T-helper 9 cell (primary cell): ENCODE measurements at regions not wholly inside any gene's neighbourhood (a gene's known extent, or its start where the extent isn't known, plus 50 kb on each side); places are given as distances from the start of the nearest gene placed in this dataset.
"Not testable (repeated sequence)": the region's sequence is repeated elsewhere in the genome, so short reads cannot be mapped to it uniquely, and the experiment has no call there.

Source experiments
- DNase-seq: peaks from one replicate; pipeline ENCODE4 v3.0.0-alpha.2; 2020

GRCh38 chr1:221989741-221990140, 247.9 kb upstream of the DUSP10 start:
- DNase-seq: no peak

- DNase-seq: no peak
Observed at GRCh38 chr1:221988829-221989228, 246.9 kb upstream of the DUSP10 start.

GRCh38 chr1:221987860-221988520, 246.1 kb upstream of the DUSP10 start:
- no peak for DNase-seq

GRCh38 chr1:221983444-221983843, 241.6 kb upstream of the DUSP10 start:
- no peak for DNase-seq

GRCh38 chr1:221981461-221981860, 239.6 kb upstream of the DUSP10 start:
- no peak for DNase-seq

GRCh38 chr1:221979444-221980032, 237.6 kb upstream of the DUSP10 start:
- DNase-seq: no peak

GRCh38 chr1:221978631-221979334, 236.9 kb upstream of the DUSP10 start:
- not testable (repeated sequence) for DNase-seq

- DNase-seq: not testable (repeated sequence)
Observed at GRCh38 chr1:221973787-221974186, 231.9 kb upstream of the DUSP10 start.

- DNase-seq: no peak
Observed at GRCh38 chr1:221972276-221973235, 230.7 kb upstream of the DUSP10 start.

GRCh38 chr1:221971035-221971434, 229.1 kb upstream of the DUSP10 start:
- not testable (repeated sequence) for DNase-seq

GRCh38 chr1:221969298-221969858, 227.5 kb upstream of the DUSP10 start:
- DNase-seq: not testable (repeated sequence)

GRCh38 chr1:221967538-221967937, 225.6 kb upstream of the DUSP10 start:
- not testable (repeated sequence) for DNase-seq

GRCh38 chr1:221966888-221967287, 225.0 kb upstream of the DUSP10 start:
- DNase-seq: not testable (repeated sequence)

- not testable (repeated sequence) for DNase-seq
Observed at GRCh38 chr1:221965891-221966290, 224.0 kb upstream of the DUSP10 start.

- DNase-seq: no peak
Observed at GRCh38 chr1:221965252-221965651, 223.4 kb upstream of the DUSP10 start.

GRCh38 chr1:221963742-221964141, 221.9 kb upstream of the DUSP10 start:
- DNase-seq: no peak

- no peak for DNase-seq
Observed at GRCh38 chr1:221962385-221962784, 220.5 kb upstream of the DUSP10 start.

- DNase-seq: peak; percentile 1
Observed at GRCh38 chr1:221961532-221962292, 219.8 kb upstream of the DUSP10 start.

- DNase-seq: not testable (repeated sequence)
Observed at GRCh38 chr1:221958161-221958562, 216.3 kb upstream of the DUSP10 start.

GRCh38 chr1:221957350-221957749, 215.5 kb upstream of the DUSP10 start:
- not testable (repeated sequence) for DNase-seq

GRCh38 chr1:221949996-221950395, 208.1 kb upstream of the DUSP10 start:
- no peak for DNase-seq

GRCh38 chr1:221948459-221948858, 206.6 kb upstream of the DUSP10 start:
- no peak for DNase-seq
